SJCRH30 (cell line): ENCODE measurements at regions not wholly inside any gene's neighbourhood (a gene's known extent, or its start where the extent isn't known, plus 50 kb on each side); places are given as distances from the start of the nearest gene placed in this dataset.

Experiments
- DNase-seq, 2 experiments: peaks; one replicate each; pipeline ENCODE4 v3.0.0-alpha.2; 2015 to 2020
- H3K27ac ChIP-seq: fragments of 250-450 bp; sonication (Bioruptor Pico); 2 replicates; pipeline ENCODE4 v1.5.1; 2020; ENCODE audit warnings: mild to moderate bottlenecking, moderate library complexity
- H3K27me3 ChIP-seq: fragments of 250-450 bp; sonication (Bioruptor Pico); 2 replicates; pipeline ENCODE4 v1.5.1; 2020; ENCODE audit warnings: mild to moderate bottlenecking, moderate library complexity
- H3K36me3 ChIP-seq: fragments of 250-450 bp; sonication (Bioruptor Pico); 2 replicates; pipeline ENCODE4 v1.5.1; 2020; ENCODE audit warnings: mild to moderate bottlenecking, moderate library complexity
- H3K4me1 ChIP-seq: fragments of 250-450 bp; sonication (Bioruptor Pico); 2 replicates; pipeline ENCODE4 v1.5.1; 2020; ENCODE audit warnings: mild to moderate bottlenecking, moderate library complexity
- H3K4me3 ChIP-seq: fragments of 250-450 bp; sonication (Bioruptor Pico); 2 replicates; pipeline ENCODE4 v1.5.1; 2020; ENCODE audit warnings: mild to moderate bottlenecking, moderate library complexity
- H3K9me3 ChIP-seq: fragments of 250-450 bp; sonication (Bioruptor Pico); replicated peaks from 2 replicates; pipeline ENCODE4 v1.5.1; 2020; ENCODE audit warnings: mild to moderate bottlenecking, moderate library complexity

GRCh38 chr10:31081937-31082840 lies 50.5 kb upstream of the ZNF438 start:
- no peak overlapping the region for H3K4me3 ChIP-seq
- DNase-seq = no peak
- H3K9me3 ChIP-seq = no peaks in the 10 kb centered on the region; the same call in 1 of the 2 replicates
- H3K27ac ChIP-seq = no peak overlapping the region
- H3K36me3 ChIP-seq = no peaks in the 10 kb centered on the region
- H3K4me1 ChIP-seq = peaks cover 4% of the 10 kb centered on the region; the same call in 1 of the 2 replicates
- H3K27me3 ChIP-seq = no peaks in the 10 kb centered on the region

GRCh38 chr10:31083765-31084184 lies 52.1 kb upstream of the ZNF438 start:
- Histone ChIP-seq H3K4me3 (no peak overlapping the region), H3K27me3 (no peaks in the 10 kb centered on the region), H3K36me3 (no peaks in the 10 kb centered on the region), H3K27ac (no peak overlapping the region), H3K4me1 (peaks cover 4% of the 10 kb centered on the region; the same call in 1 of the 2 replicates), H3K9me3 (no peaks in the 10 kb centered on the region)
- DNase-seq = peak; percentile 82 to 86

GRCh38 chr10:31087011-31087410 lies 55.3 kb upstream of the ZNF438 start:
- H3K4me3 ChIP-seq = no peak overlapping the region
- H3K36me3 ChIP-seq = no peaks in the 10 kb centered on the region
- H3K27me3 ChIP-seq = no peaks in the 10 kb centered on the region

GRCh38 chr10:31087851-31088250 lies 56.2 kb upstream of the ZNF438 start:
- no peaks in the 10 kb centered on the region for H3K27me3 ChIP-seq
- no peak for DNase-seq
- H3K36me3 ChIP-seq = no peaks in the 10 kb centered on the region
- no peak overlapping the region for H3K27ac ChIP-seq
- H3K9me3 ChIP-seq = no peaks in the 10 kb centered on the region
- H3K4me3 ChIP-seq = no peak overlapping the region
- no peaks in the 10 kb centered on the region for H3K4me1 ChIP-seq

More at GRCh38 chr10:31087011-31087410, 55.3 kb upstream of the ZNF438 start:
- Histone ChIP-seq H3K9me3 (no peaks in the 10 kb centered on the region), H3K27ac (no peak overlapping the region), H3K4me1 (peaks cover 4% of the 10 kb centered on the region; the same call in 1 of the 2 replicates)
- no peak for DNase-seq

- no peak for DNase-seq
- Histone ChIP-seq H3K27ac (no peak overlapping the region), H3K4me1 (no peaks in the 10 kb centered on the region), H3K9me3 (no peaks in the 10 kb centered on the region), H3K4me3 (no peak overlapping the region), H3K36me3 (no peaks in the 10 kb centered on the region), H3K27me3 (no peaks in the 10 kb centered on the region)
Observed at GRCh38 chr10:31090894-31091607, 59.4 kb upstream of the ZNF438 start.

- H3K4me1 ChIP-seq = peaks cover 10% of the 10 kb centered on the region; the same call in 1 of the 2 replicates
- no peaks in the 10 kb centered on the region for H3K9me3 ChIP-seq
- no peak for DNase-seq
- no peak overlapping the region for H3K27ac ChIP-seq
- H3K4me3 ChIP-seq = no peak overlapping the region
- no peaks in the 10 kb centered on the region for H3K27me3 ChIP-seq
- H3K36me3 ChIP-seq = no peaks in the 10 kb centered on the region
Observed at GRCh38 chr10:31095677-31096560, 64.3 kb upstream of the ZNF438 start.

- Histone ChIP-seq H3K36me3 (no peaks in the 10 kb centered on the region), H3K4me1 (peaks cover 10% of the 10 kb centered on the region; the same call in 1 of the 2 replicates), H3K27me3 (no peaks in the 10 kb centered on the region), H3K4me3 (no peak overlapping the region), H3K9me3 (no peaks in the 10 kb centered on the region), H3K27ac (no peak overlapping the region)
- DNase-seq = no peak
Observed at GRCh38 chr10:31098046-31098445, 66.4 kb upstream of the ZNF438 start.

GRCh38 chr10:31099094-31099493 lies 67.4 kb upstream of the ZNF438 start:
- H3K27ac ChIP-seq = no peak overlapping the region
- H3K27me3 ChIP-seq = no peaks in the 10 kb centered on the region
- H3K9me3 ChIP-seq = no peaks in the 10 kb centered on the region
- peaks cover 10% of the 10 kb centered on the region; the same call in 1 of the 2 replicates for H3K4me1 ChIP-seq
- H3K4me3 ChIP-seq = no peak overlapping the region
- no peaks in the 10 kb centered on the region for H3K36me3 ChIP-seq
- peak; percentile 23 to 27 for DNase-seq

GRCh38 chr10:31099664-31100063 lies 68.0 kb upstream of the ZNF438 start:
- H3K27ac ChIP-seq = no peak overlapping the region
- H3K4me3 ChIP-seq = no peak overlapping the region

GRCh38 chr10:31100115-31100601 lies 68.5 kb upstream of the ZNF438 start:
- no peak overlapping the region for H3K4me3 ChIP-seq
- DNase-seq = no peak
- H3K4me1 ChIP-seq = peaks cover 10% of the 10 kb centered on the region; the same call in 1 of the 2 replicates
- H3K27me3 ChIP-seq = no peaks in the 10 kb centered on the region
- no peak overlapping the region for H3K27ac ChIP-seq
- H3K36me3 ChIP-seq = no peaks in the 10 kb centered on the region
- H3K9me3 ChIP-seq = no peaks in the 10 kb centered on the region

More at GRCh38 chr10:31099664-31100063, 68.0 kb upstream of the ZNF438 start:
- no peaks in the 10 kb centered on the region for H3K36me3 ChIP-seq
- H3K4me1 ChIP-seq = peaks cover 10% of the 10 kb centered on the region; the same call in 1 of the 2 replicates
- H3K9me3 ChIP-seq = no peaks in the 10 kb centered on the region
- H3K27me3 ChIP-seq = no peaks in the 10 kb centered on the region
- DNase-seq = no peak

- Histone ChIP-seq H3K27ac (no peak overlapping the region), H3K4me1 (peaks cover 10% of the 10 kb centered on the region; the same call in 1 of the 2 replicates), H3K36me3 (no peaks in the 10 kb centered on the region), H3K9me3 (no peaks in the 10 kb centered on the region), H3K4me3 (no peak overlapping the region), H3K27me3 (no peaks in the 10 kb centered on the region)
- DNase-seq = no peak
Observed at GRCh38 chr10:31100662-31101061, 69.0 kb upstream of the ZNF438 start.

GRCh38 chr10:31101123-31101522 lies 69.5 kb upstream of the ZNF438 start:
- H3K4me3 ChIP-seq = no peak overlapping the region
- H3K9me3 ChIP-seq = no peaks in the 10 kb centered on the region
- no peak for DNase-seq
- no peaks in the 10 kb centered on the region for H3K36me3 ChIP-seq
- H3K27ac ChIP-seq = no peak overlapping the region
- H3K4me1 ChIP-seq = peaks cover 10% of the 10 kb centered on the region; the same call in 1 of the 2 replicates
- H3K27me3 ChIP-seq = no peaks in the 10 kb centered on the region

- H3K27ac ChIP-seq = no peak overlapping the region
- DNase-seq = no peak
- no peaks in the 10 kb centered on the region for H3K36me3 ChIP-seq
- H3K27me3 ChIP-seq = no peaks in the 10 kb centered on the region
- H3K4me1 ChIP-seq = peaks cover 10% of the 10 kb centered on the region; the same call in 1 of the 2 replicates
- no peaks in the 10 kb centered on the region for H3K9me3 ChIP-seq
- H3K4me3 ChIP-seq = no peak overlapping the region
Observed at GRCh38 chr10:31102421-31102820, 70.8 kb upstream of the ZNF438 start.

- H3K27ac ChIP-seq = no peak overlapping the region
- H3K4me3 ChIP-seq = no peak overlapping the region
- DNase-seq = peak; percentile 41 to 56
- no peaks in the 10 kb centered on the region for H3K27me3 ChIP-seq
- H3K9me3 ChIP-seq = no peaks in the 10 kb centered on the region
- peaks cover 10% of the 10 kb centered on the region; the same call in 1 of the 2 replicates for H3K4me1 ChIP-seq
- H3K36me3 ChIP-seq = no peaks in the 10 kb centered on the region
Observed at GRCh38 chr10:31103112-31103511, 71.4 kb upstream of the ZNF438 start.
